WTC11 (cell line): ENCODE measurements at regions not wholly inside any gene's neighbourhood (a gene's known extent, or its start where the extent isn't known, plus 50 kb on each side); places are given as distances from the start of the nearest gene placed in this dataset.

ENCODE experiments used
- ATAC-seq: fragments of 200-7000 bp; cut with Tn5 transposase; 2 replicates; pipeline ENCODE4 v1.10.0; 2021; ENCODE audit warnings: mild to moderate bottlenecking, moderate library complexity
- CTCF ChIA-PET: fragments of 300-600 bp; sonication (Branson Sonifier 250); formaldehyde crosslinking; loops from one replicate; lab custom pipeline; 2021; ENCODE audit warnings: antibody characterized with exemption; lab: Charles Lee
- POLR2A ChIA-PET: fragments of 350-600 bp; sonication (Branson Sonifier 250); formaldehyde crosslinking; loops from one replicate; lab custom pipeline; 2021; ENCODE audit warnings: antibody characterized with exemption; lab: Charles Lee
- DNase-seq: peaks from one replicate; pipeline ENCODE4 v3.0.0; 2021; ENCODE audit warnings: low spot score
- H3K27ac Mint-ChIP-seq: 2 replicates; pipeline ENCODE4 v1.8.0; 2021; ENCODE audit warnings: mixed read lengths
- H3K27me3 Mint-ChIP-seq: 2 replicates; pipeline ENCODE4 v1.8.0; 2021; ENCODE audit warnings: low read depth, mild to moderate bottlenecking, moderate library complexity, mixed read lengths
- H3K36me3 Mint-ChIP-seq: 2 replicates; pipeline ENCODE4 v1.8.0; 2021; ENCODE audit warnings: mixed read lengths
- H3K4me1 Mint-ChIP-seq: 2 replicates; pipeline ENCODE4 v1.8.0; 2022; ENCODE audit warnings: mixed read lengths
- H3K4me3 Mint-ChIP-seq: 2 replicates; pipeline ENCODE4 v1.8.0; 2021; ENCODE audit warnings: mild to moderate bottlenecking, moderate library complexity, mixed read lengths
- H3K9me3 Mint-ChIP-seq: 2 replicates; pipeline ENCODE4 v1.8.0; 2021; ENCODE audit warnings: mixed read lengths
- ATF2 ChIP-seq: sonication (generic); formaldehyde crosslinking; IDR thresholded peaks from 2 replicates; pipeline ENCODE4 v1.8.1; 2022; ENCODE audit warnings: low read depth, missing genetic modification reagents, borderline replicate concordance
- ATF3 ChIP-seq: sonication (generic); formaldehyde crosslinking; conservative IDR thresholded peaks from 2 replicates; pipeline ENCODE4 v1.8.1; 2022; ENCODE audit warnings: mild to moderate bottlenecking, missing genetic modification reagents
- E2F5 ChIP-seq: sonication (generic); formaldehyde crosslinking; IDR thresholded peaks from 2 replicates; pipeline ENCODE4 v1.8.1; 2022; ENCODE audit warnings: mild to moderate bottlenecking, moderate library complexity, missing genetic modification reagents
- ESRRA ChIP-seq: sonication (generic); formaldehyde crosslinking; IDR thresholded peaks from 2 replicates; pipeline ENCODE4 v1.8.1; 2022; ENCODE audit warnings: mild to moderate bottlenecking, missing genetic modification reagents, borderline replicate concordance
- NFYB ChIP-seq: sonication (generic); formaldehyde crosslinking; conservative IDR thresholded peaks from 2 replicates; pipeline ENCODE4 v1.8.0; 2022; ENCODE audit warnings: low read depth, missing genetic modification reagents
- NR1H2 ChIP-seq: sonication (generic); formaldehyde crosslinking; IDR thresholded peaks from 2 replicates; pipeline ENCODE4 v1.9.0; 2021; ENCODE audit warnings: mild to moderate bottlenecking, moderate library complexity, missing genetic modification reagents
- NR3C1 ChIP-seq: sonication (generic); formaldehyde crosslinking; conservative IDR thresholded peaks from 2 replicates; pipeline ENCODE4 v1.8.1; 2023; ENCODE audit warnings: low read depth, mild to moderate bottlenecking, missing genetic modification reagents
- RORB ChIP-seq: fragments of 250-450 bp; sonication (Bioruptor Pico); IDR thresholded peaks from 2 replicates; pipeline ENCODE4 v1.9.0; 2021; ENCODE audit warnings: mild to moderate bottlenecking
- ZNF317 ChIP-seq: sonication (generic); formaldehyde crosslinking; IDR thresholded peaks from 2 replicates; pipeline ENCODE4 v1.8.1; 2023; ENCODE audit warnings: low read depth, mild to moderate bottlenecking, moderate library complexity, missing genetic modification reagents, borderline replicate concordance
- ZNF423 ChIP-seq: fragments of 250-450 bp; sonication (Bioruptor Pico); IDR thresholded peaks from 2 replicates; pipeline ENCODE4 v2.1.2; 2022; ENCODE audit warnings: mild to moderate bottlenecking, moderate library complexity
- TF ChIP-seq, protein P1 (sequence below): fragments of 250-450 bp; sonication (Bioruptor Pico); conservative IDR thresholded peaks from 2 replicates; pipeline ENCODE4 v1.9.0; 2021; ENCODE audit warnings: mild to moderate bottlenecking
- TF ChIP-seq, protein P2 (sequence below): sonication (generic); formaldehyde crosslinking; IDR thresholded peaks from 2 replicates; pipeline ENCODE4 v1.8.0; 2022; ENCODE audit warnings: mild to moderate bottlenecking, missing genetic modification reagents
- TF ChIP-seq, protein P3 (sequence below): sonication (generic); formaldehyde crosslinking; IDR thresholded peaks from 2 replicates; pipeline ENCODE4 v1.8.0; 2022; ENCODE audit warnings: mild to moderate bottlenecking, missing genetic modification reagents
- TF ChIP-seq, protein P4 (sequence below): sonication (generic); formaldehyde crosslinking; IDR thresholded peaks from 2 replicates; pipeline ENCODE4 v1.8.1; 2023; ENCODE audit warnings: mild to moderate bottlenecking, moderate library complexity, missing genetic modification reagents
- TF ChIP-seq, protein P5 (sequence below): sonication (generic); formaldehyde crosslinking; IDR thresholded peaks from 2 replicates; pipeline ENCODE4 v1.8.1; 2023; ENCODE audit warnings: mild to moderate bottlenecking, missing genetic modification reagents, borderline replicate concordance
- TF ChIP-seq, protein P6 (sequence below): fragments of 250-450 bp; sonication (Bioruptor Pico); IDR thresholded peaks from 2 replicates; pipeline ENCODE4 v1.9.0; 2021; ENCODE audit warnings: mild to moderate bottlenecking
- TF ChIP-seq, protein P7 (sequence below): sonication (generic); formaldehyde crosslinking; IDR thresholded peaks from 2 replicates; pipeline ENCODE4 v1.8.1; 2023; ENCODE audit warnings: mild to moderate bottlenecking, missing genetic modification reagents

DNA sequence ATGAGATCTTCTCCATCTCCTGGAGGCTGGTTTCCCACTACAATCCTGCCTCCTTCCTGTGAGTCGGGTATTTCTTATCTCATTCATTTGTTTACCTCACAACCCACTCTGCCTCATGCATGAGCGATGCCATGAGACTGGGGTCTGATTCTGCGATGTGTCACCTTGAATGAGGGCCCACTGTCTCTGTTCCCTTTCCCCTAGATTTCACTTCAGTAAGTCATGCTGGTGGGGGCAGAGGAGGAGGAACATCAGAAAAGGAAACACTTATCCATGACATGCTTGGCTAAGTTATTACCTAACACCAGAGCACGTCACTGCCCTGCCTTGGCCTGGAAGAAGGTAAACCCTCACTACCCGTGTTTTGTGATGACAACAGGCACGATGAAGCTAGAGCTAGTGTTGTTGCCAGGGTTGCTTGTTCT, 337.4 kb upstream of the PRDM1 start (continued):
- TF ChIP-seq, protein P1, sequence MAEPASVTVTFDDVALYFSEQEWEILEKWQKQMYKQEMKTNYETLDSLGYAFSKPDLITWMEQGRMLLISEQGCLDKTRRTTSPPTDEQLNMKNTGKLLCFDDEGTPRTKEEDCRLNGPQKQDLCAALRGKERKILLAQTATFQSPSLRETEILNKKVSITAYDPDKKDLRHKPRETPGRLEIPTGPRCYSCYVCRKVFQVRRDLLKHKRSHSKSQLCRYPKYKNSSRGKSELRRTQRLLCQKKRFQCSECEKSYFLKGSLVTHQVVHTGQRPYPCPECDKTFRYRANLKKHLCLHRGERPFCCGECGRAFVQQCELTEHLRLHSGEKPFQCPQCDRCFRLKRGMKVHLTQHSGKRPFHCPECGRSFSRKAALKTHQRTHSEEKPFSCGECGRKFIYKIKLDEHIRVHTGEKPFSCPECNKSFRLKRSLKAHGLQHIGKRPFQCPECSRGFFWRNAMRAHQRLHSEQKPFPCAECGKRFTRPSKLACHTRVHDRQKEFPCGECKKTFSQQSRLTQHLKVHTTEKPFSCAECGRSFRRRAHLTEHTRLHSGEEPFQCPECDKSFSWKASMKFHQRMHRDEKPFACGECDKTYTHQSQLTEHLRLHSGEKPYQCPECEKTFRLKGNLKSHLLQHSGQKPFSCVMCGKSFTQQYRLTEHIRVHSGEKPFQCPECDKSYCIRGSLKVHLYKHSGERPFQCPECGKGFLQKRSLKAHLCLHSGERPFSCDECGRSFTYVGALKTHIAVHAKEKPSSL (CRISPR knock-in tag) = no peak
- no peak for TF ChIP-seq ZNF423 (CRISPR knock-in tag)
- no peak for TF ChIP-seq ATF3 (CRISPR knock-in tag)
- no peak for TF ChIP-seq NFYB (CRISPR knock-in tag)
- no peak for TF ChIP-seq RORB (CRISPR knock-in tag)
- TF ChIP-seq, protein P2, sequence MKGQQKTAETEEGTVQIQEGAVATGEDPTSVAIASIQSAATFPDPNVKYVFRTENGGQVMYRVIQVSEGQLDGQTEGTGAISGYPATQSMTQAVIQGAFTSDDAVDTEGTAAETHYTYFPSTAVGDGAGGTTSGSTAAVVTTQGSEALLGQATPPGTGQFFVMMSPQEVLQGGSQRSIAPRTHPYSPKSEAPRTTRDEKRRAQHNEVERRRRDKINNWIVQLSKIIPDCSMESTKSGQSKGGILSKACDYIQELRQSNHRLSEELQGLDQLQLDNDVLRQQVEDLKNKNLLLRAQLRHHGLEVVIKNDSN (CRISPR knock-in tag) = no peak
- TF ChIP-seq, protein P3, sequence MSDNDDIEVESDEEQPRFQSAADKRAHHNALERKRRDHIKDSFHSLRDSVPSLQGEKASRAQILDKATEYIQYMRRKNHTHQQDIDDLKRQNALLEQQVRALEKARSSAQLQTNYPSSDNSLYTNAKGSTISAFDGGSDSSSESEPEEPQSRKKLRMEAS = no peak
- TF ChIP-seq ATF2 = no peak
- TF ChIP-seq, protein P4, sequence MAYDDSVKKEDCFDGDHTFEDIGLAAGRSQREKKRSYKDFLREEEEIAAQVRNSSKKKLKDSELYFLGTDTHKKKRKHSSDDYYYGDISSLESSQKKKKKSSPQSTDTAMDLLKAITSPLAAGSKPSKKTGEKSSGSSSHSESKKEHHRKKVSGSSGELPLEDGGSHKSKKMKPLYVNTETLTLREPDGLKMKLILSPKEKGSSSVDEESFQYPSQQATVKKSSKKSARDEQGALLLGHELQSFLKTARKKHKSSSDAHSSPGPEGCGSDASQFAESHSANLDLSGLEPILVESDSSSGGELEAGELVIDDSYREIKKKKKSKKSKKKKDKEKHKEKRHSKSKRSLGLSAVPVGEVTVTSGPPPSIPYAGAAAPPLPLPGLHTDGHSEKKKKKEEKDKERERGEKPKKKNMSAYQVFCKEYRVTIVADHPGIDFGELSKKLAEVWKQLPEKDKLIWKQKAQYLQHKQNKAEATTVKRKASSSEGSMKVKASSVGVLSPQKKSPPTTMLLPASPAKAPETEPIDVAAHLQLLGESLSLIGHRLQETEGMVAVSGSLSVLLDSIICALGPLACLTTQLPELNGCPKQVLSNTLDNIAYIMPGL (CRISPR knock-in tag) = no peak

GRCh38 chr6:105747823-105748405, 338.2 kb upstream of the PRDM1 start:
- Mint-ChIP-seq H3K4me1 (peaks cover 22% of the 10 kb centered on the region), H3K36me3 (0 out of 2 replicates have a peak, but pooled peaks cover 2% of the 10 kb centered on the region), H3K27ac (no peak overlapping the region), H3K27me3 (no peaks in the 10 kb centered on the region), H3K4me3 (no peak overlapping the region), H3K9me3 (peaks cover 11% of the 10 kb centered on the region)
- no peak for ATAC-seq
- no peak for DNase-seq
- ChIA-PET CTCF (interaction anchor here (0.6 kb wide), 1 partner anchor 294 kb away, joined by 3 read pairs; no protein-coding TSS in a partner anchor), POLR2A (interaction anchor here (0.6 kb wide), 1 partner anchor 317 kb away, joined by 6 read pairs; no protein-coding TSS in a partner anchor)
- TF ChIP-seq ESRRA (no peak), E2F5 (CRISPR knock-in tag) (no peak), RORB (CRISPR knock-in tag) (no peak), ZNF317 (CRISPR knock-in tag) (no peak), NR1H2 (CRISPR knock-in tag) (no peak), NR3C1 (CRISPR knock-in tag) (no peak)
- TF ChIP-seq, protein P5, sequence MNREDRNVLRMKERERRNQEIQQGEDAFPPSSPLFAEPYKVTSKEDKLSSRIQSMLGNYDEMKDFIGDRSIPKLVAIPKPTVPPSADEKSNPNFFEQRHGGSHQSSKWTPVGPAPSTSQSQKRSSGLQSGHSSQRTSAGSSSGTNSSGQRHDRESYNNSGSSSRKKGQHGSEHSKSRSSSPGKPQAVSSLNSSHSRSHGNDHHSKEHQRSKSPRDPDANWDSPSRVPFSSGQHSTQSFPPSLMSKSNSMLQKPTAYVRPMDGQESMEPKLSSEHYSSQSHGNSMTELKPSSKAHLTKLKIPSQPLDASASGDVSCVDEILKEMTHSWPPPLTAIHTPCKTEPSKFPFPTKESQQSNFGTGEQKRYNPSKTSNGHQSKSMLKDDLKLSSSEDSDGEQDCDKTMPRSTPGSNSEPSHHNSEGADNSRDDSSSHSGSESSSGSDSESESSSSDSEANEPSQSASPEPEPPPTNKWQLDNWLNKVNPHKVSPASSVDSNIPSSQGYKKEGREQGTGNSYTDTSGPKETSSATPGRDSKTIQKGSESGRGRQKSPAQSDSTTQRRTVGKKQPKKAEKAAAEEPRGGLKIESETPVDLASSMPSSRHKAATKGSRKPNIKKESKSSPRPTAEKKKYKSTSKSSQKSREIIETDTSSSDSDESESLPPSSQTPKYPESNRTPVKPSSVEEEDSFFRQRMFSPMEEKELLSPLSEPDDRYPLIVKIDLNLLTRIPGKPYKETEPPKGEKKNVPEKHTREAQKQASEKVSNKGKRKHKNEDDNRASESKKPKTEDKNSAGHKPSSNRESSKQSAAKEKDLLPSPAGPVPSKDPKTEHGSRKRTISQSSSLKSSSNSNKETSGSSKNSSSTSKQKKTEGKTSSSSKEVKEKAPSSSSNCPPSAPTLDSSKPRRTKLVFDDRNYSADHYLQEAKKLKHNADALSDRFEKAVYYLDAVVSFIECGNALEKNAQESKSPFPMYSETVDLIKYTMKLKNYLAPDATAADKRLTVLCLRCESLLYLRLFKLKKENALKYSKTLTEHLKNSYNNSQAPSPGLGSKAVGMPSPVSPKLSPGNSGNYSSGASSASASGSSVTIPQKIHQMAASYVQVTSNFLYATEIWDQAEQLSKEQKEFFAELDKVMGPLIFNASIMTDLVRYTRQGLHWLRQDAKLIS (CRISPR knock-in tag) = no peak
- TF ChIP-seq, protein P6, sequence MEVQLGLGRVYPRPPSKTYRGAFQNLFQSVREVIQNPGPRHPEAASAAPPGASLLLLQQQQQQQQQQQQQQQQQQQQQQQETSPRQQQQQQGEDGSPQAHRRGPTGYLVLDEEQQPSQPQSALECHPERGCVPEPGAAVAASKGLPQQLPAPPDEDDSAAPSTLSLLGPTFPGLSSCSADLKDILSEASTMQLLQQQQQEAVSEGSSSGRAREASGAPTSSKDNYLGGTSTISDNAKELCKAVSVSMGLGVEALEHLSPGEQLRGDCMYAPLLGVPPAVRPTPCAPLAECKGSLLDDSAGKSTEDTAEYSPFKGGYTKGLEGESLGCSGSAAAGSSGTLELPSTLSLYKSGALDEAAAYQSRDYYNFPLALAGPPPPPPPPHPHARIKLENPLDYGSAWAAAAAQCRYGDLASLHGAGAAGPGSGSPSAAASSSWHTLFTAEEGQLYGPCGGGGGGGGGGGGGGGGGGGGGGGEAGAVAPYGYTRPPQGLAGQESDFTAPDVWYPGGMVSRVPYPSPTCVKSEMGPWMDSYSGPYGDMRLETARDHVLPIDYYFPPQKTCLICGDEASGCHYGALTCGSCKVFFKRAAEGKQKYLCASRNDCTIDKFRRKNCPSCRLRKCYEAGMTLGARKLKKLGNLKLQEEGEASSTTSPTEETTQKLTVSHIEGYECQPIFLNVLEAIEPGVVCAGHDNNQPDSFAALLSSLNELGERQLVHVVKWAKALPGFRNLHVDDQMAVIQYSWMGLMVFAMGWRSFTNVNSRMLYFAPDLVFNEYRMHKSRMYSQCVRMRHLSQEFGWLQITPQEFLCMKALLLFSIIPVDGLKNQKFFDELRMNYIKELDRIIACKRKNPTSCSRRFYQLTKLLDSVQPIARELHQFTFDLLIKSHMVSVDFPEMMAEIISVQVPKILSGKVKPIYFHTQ (CRISPR knock-in tag) = no peak
- TF ChIP-seq, protein P7, sequence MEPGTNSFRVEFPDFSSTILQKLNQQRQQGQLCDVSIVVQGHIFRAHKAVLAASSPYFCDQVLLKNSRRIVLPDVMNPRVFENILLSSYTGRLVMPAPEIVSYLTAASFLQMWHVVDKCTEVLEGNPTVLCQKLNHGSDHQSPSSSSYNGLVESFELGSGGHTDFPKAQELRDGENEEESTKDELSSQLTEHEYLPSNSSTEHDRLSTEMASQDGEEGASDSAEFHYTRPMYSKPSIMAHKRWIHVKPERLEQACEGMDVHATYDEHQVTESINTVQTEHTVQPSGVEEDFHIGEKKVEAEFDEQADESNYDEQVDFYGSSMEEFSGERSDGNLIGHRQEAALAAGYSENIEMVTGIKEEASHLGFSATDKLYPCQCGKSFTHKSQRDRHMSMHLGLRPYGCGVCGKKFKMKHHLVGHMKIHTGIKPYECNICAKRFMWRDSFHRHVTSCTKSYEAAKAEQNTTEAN (CRISPR knock-in tag) = no peak
